ENCODE measurements at regions not wholly inside any gene's neighbourhood (a gene's known extent, or its start where the extent isn't known, plus 50 kb on each side); places are given as distances from the start of the nearest gene placed in this dataset.
"Not testable (repeated sequence)": the region's sequence is repeated elsewhere in the genome, so short reads cannot be mapped to it uniquely, and the experiment has no call there.

- Histone ChIP-seq H3K4me1 (no peaks in the 10 kb centered on the region), H3K27ac (no peak overlapping the region), H3K9me3 (no peaks in the 10 kb centered on the region), H3K4me3 (no peak overlapping the region), H3K36me3 (no peaks in the 10 kb centered on the region), H3K27me3 (no peaks in the 10 kb centered on the region)
- intact Hi-C loops (cut with DNase I; ENCODE audit: low total_unique reads), result no loop called here
- no peak for TF ChIP-seq CTCF (IDR thresholded peaks at IDR 0.05)
- no peak for TF ChIP-seq POLR2A (IDR thresholded peaks at IDR 0.05)
- DNase-seq, result no peak
Observed at GRCh38 chr17:77618173-77618572, 340.3 kb upstream of the TNRC6C start.

- DNase-seq, result no peak
- intact Hi-C loops (cut with DNase I; ENCODE audit: low total_unique reads), result no loop called here
- no peaks in the 10 kb centered on the region for H3K36me3 ChIP-seq
- no peak overlapping the region for H3K4me3 ChIP-seq
- H3K27ac ChIP-seq, result no peak overlapping the region
- no peaks in the 10 kb centered on the region for H3K27me3 ChIP-seq
- H3K4me1 ChIP-seq, result no peaks in the 10 kb centered on the region
- TF ChIP-seq POLR2A (IDR thresholded peaks at IDR 0.05) (no peak), CTCF (IDR thresholded peaks at IDR 0.05) (no peak)
- no peaks in the 10 kb centered on the region for H3K9me3 ChIP-seq
Observed at GRCh38 chr17:77618731-77619130, 339.8 kb upstream of the TNRC6C start.

- Histone ChIP-seq H3K4me3 (no peak overlapping the region), H3K36me3 (no peaks in the 10 kb centered on the region), H3K4me1 (no peaks in the 10 kb centered on the region), H3K27me3 (no peaks in the 10 kb centered on the region), H3K27ac (no peak overlapping the region), H3K9me3 (no peaks in the 10 kb centered on the region)
- no peak for DNase-seq
- intact Hi-C loops (cut with DNase I; ENCODE audit: low total_unique reads), result no loop called here
- no peak for TF ChIP-seq POLR2A (IDR thresholded peaks at IDR 0.05)
- TF ChIP-seq CTCF (IDR thresholded peaks at IDR 0.05), result no peak
Observed at GRCh38 chr17:77619326-77619725, 339.2 kb upstream of the TNRC6C start.

- H3K36me3 ChIP-seq, result no peaks in the 10 kb centered on the region
- no peaks in the 10 kb centered on the region for H3K4me1 ChIP-seq
- no peak for DNase-seq
- intact Hi-C loops (cut with DNase I; ENCODE audit: low total_unique reads), result no loop called here
- no peaks in the 10 kb centered on the region for H3K9me3 ChIP-seq
- TF ChIP-seq POLR2A (IDR thresholded peaks at IDR 0.05) (no peak), CTCF (IDR thresholded peaks at IDR 0.05) (no peak)
- H3K27ac ChIP-seq, result no peak overlapping the region
- H3K4me3 ChIP-seq, result no peak overlapping the region
- no peaks in the 10 kb centered on the region for H3K27me3 ChIP-seq
Observed at GRCh38 chr17:77619851-77620250, 338.7 kb upstream of the TNRC6C start.

- Histone ChIP-seq H3K4me3 (no peak overlapping the region), H3K27ac (no peak overlapping the region), H3K4me1 (no peaks in the 10 kb centered on the region), H3K9me3 (no peaks in the 10 kb centered on the region), H3K36me3 (no peaks in the 10 kb centered on the region), H3K27me3 (no peaks in the 10 kb centered on the region)
- intact Hi-C loops (cut with DNase I; ENCODE audit: low total_unique reads), result no loop called here
- DNase-seq, result no peak
- TF ChIP-seq POLR2A (IDR thresholded peaks at IDR 0.05) (no peak), CTCF (IDR thresholded peaks at IDR 0.05) (no peak)
Observed at GRCh38 chr17:77620282-77620681, 338.2 kb upstream of the TNRC6C start.

GRCh38 chr17:77622084-77622483, 336.4 kb upstream of the TNRC6C start:
- H3K4me1 ChIP-seq; H3K36me3 ChIP-seq; H3K27me3 ChIP-seq; H3K27ac ChIP-seq; H3K4me3 ChIP-seq; DNase-seq; H3K9me3 ChIP-seq; intact Hi-C loops (cut with DNase I; ENCODE audit: low total_unique reads): not testable (repeated sequence)
